Stimulated activated CD4-positive, alpha-beta T cell treated with anti-CD3 and anti-CD28 coated beads, Interleukin-4, amount 100 ng/mL, for 4 hours (primary cell): ENCODE measurements at regions not wholly inside any gene's neighbourhood (a gene's known extent, or its start where the extent isn't known, plus 50 kb on each side); places are given as distances from the start of the nearest gene placed in this dataset.

Source experiments
- DNase-seq, 2 experiments: peaks; one replicate each; pipeline ENCODE4 v3.0.0-alpha.2; 2020

- no peak for DNase-seq
Observed at GRCh38 chr10:44196336-44196735, 188.6 kb downstream of the CXCL12 start.

- no peak for DNase-seq
Observed at GRCh38 chr10:44196008-44196320, 188.9 kb downstream of the CXCL12 start.

- DNase-seq: no peak
Observed at GRCh38 chr10:44195112-44196007, 189.5 kb downstream of the CXCL12 start.

DNA sequence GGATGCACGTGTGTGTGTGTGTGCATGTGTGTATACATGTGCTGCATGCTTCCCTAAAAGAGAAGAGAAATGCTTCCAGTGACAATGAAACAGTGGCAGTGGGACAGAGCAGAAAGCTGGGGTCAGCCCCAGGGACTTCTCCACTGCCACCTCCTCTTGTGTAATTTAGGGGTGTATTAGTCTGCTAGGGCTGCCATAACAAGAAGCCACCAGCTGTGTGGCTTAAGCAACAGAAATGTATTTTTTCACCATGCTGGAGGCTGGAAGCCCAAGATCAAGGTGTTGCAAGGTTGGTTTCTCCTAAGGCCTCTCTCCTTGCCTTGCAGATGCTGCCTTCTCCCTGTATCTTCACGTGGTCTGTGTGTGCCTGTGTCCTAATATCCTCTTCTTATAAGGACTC is 190.5 kb downstream of the CXCL12 start:
- DNase-seq: no peak

GRCh38 chr10:44193567-44194220 is 191.2 kb downstream of the CXCL12 start:
- no peak for DNase-seq

DNA sequence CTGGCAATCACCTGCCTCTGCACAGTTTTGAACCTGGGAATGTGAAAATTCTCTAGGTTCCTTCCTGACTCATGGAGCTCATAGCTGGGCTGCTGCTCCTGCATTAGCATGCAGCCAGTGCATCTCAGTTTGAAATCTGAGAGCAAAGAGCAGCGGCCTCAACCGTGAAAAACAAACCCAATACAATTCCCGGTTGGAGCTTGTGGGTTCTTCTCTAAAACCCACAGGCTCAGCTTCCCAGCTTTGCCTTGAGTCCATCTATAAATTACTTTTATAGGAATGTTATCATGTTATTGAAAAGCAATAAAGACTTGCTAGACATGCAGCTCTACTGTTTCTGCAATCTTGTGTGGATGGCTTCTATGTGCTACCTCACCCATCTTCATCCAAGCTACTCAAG is 191.7 kb downstream of the CXCL12 start:
- no peak for DNase-seq

- DNase-seq: no peak
Observed at GRCh38 chr10:44192435-44192834, 192.5 kb downstream of the CXCL12 start.

DNA sequence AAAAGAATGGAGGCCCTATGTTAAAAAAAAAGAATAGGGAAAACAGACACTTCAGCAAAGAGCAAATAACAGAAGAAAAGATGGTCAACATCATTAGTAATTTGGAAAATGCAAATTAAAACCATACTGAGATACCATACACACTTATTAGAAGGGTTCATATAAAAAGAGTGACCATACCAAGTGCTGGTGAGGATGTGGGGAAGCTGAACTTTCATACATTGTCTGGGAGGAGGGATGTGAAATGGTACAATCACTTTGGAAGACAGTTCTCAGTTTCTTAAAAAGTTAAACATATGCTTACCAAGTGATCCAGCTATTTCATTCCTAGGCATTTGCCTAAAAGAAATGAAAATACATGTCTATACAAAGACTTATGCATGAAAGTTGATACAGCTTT is 194.4 kb downstream of the CXCL12 start:
- no peak for DNase-seq

- no peak for DNase-seq
Observed at GRCh38 chr10:44186821-44187220, 198.1 kb downstream of the CXCL12 start.

DNA sequence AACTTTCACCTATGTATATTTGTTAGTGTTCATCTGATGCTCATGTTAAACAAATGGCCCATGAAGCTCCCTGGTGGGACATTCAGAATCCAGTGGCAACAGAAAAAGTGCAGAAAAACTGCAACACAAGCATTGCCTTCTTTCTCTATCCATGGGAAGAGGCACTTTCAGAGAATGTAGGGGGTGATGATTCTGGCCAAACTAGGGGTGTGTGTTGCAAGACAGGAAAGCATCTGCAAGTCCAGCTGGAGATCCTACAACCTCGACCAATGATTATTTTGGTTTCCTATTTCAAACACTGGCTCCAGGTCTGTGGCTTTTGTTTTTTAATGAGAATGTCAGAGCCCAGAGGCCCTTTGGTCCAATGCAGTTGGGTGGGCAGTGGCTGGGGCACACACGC is 198.7 kb downstream of the CXCL12 start:
- DNase-seq: no peak

DNA sequence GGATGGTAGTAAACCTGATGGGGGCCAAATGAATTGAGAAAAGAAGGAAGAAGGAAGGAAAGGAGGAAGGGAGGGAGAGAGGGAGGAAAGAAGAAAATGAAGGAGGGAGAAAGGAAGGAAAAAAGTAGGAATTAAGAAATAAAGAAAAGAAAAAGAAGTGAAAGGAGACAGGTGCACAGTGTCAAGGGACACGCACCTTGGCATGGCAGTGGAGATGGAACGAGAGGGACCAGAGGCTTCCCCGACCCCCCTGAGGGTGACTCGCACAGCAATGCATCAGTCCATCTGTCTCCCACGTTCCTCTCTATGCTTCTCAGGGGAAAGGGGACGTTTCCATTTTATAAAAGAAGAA is 199.6 kb downstream of the CXCL12 start:
- DNase-seq: no peak

DNA sequence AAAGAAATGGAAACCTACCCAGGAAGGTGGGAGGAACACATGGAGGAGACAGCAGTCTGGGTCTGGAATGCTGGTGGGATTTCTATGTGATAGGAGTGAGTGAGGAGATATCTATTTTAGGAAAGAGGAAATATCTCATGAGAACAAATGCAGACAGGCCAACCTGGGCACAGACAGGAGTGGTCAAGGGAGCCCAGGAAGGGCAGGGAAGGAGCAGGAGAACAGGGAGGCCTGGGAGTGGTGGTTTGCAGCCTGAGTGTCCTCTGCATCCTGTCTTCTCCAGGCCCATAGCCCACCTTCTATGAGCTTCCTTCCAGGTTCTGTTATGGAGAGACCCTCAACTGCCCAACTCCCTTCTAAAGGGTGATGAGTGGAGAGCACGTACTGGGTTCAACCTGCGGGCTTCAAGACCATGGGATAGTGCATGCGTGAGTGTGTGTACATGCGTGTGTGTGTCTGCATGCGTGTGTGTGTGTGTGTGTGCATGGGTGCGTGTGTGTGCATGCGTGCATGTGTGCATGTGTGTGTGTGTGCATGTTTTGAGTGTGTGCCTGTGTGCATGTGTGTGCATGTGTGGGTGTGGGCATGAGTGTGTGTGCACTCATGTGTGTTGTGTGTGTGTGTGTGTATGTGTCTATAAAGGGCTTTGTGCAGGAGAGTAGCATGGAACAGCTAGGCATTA is 200.1 kb downstream of the CXCL12 start:
- DNase-seq: no peak

GRCh38 chr10:44183667-44184632 is 200.9 kb downstream of the CXCL12 start:
- no peak for DNase-seq

DNA sequence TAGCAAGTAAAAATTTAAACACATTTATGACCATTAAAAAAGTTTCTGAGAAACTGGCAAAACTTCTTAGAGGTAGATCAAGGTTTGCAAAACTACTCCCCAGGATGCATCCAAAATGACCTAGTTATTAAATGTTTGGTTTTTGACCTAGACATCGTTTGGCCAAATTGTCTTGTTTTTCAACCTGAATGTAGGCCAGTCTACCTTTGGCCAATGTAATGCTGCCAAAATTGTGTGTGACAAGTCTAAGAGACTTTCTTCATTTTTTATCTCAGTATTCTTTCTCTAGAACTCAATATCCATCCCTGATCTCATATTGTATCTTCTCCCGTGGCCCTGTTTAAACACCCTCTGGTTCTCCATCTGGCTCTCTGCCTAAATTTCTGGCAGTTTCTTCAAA is 202.0 kb downstream of the CXCL12 start:
- DNase-seq: no peak

DNA sequence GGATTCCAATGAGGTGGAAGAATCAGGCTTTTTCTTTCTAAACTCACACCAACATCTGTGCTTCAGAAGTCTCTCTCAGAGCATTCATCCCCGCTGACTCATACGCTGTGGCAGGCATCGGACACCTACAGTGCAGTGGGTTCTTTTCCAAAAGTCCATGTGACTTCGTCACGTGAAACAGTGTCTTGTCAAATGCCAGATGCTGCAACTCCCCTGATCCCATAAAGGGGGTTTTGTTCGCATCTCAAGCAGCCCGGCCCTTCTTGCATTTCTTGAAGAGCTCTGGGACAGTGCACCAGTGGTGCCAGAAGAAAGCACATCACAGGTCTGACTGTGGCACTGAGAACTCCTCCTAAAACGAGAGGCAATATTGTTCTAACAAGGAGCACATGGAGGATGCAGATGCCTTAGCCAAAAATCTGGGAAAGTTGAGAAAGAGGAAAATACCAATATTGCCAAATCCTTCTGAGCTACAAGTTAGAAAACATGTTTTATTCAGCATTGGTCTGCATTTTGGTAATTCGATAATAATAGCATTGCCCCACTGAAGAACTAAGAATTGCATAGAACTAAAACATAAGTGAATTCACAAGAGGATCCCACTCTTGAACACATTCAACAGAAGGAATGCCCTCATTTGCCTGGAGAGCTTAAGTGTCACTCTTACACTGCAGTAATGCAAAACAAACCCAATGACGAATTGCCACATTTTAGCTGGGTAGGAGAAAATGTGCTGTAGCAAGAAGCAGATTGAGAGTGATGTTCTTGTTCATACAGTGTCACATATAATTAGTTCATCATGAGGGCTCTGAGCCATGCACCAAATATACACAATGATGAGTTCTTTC is 204.4 kb downstream of the CXCL12 start:
- DNase-seq: no peak

DNA sequence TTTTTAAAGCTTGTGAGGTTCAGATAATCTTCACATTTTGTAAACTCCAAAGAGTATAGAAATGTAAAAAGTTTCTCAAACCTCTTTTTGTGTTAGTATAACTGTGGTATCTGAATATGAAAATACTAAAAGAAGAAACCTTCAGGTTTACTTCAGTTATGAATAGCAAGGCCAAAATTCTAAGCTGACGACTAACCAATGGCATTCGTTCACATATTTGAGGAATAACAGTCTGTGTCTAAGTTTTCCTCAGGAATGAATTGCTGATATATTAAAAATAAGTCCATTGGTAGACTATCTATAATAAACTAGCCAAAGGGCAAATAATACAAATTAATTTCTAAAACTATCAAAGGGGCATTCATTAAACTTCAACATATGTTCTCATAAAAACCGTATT is 206.0 kb downstream of the CXCL12 start:
- no peak for DNase-seq

DNA sequence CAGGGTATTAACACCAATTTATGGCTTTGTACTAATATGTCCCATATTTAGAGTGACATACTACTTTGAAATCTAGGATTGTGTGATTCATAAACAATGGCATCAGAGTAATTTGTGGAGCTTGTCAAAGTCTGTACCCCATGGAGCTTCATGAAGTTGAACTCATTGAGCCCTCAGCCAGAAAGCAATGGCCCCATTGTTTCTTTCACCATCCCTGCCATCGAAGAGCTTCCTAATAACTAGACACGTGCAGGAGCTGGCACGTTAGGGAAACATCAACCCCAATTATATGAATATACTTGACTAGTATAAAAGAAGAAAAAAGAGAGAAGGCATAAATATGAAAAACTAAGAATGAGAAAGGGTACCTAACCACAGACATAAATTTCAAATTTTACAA is 206.6 kb downstream of the CXCL12 start:
- DNase-seq: no peak

GRCh38 chr10:44177610-44178009 is 207.3 kb downstream of the CXCL12 start:
- DNase-seq: no peak

DNA sequence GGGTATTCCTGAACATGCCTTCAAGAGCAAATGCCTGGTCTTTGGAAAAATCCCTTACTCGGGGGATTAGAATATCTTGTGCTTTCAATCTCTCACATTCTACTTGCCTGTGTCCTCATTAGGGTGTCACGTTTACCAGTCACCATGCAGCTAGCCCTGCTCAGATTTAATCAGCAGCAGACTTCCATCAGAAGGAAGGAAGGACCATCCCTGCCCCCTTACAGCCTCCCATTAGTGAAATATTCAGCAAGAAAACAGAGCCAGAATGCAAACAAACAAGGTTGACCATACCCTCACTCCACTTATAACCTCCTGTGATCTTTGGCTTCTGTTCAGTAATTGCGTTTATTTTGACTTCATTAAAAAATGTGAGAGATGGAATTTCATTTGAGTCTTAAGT is 208.6 kb downstream of the CXCL12 start:
- DNase-seq: no peak

GRCh38 chr10:44173608-44173894 is 211.3 kb downstream of the CXCL12 start:
- DNase-seq: no peak

GRCh38 chr10:44172883-44173607 is 211.9 kb downstream of the CXCL12 start:
- no peak for DNase-seq

- no peak for DNase-seq
Observed at GRCh38 chr10:44171765-44172164, 213.1 kb downstream of the CXCL12 start.
